ENCODE measurements at regions not wholly inside any gene's neighbourhood (a gene's known extent, or its start where the extent isn't known, plus 50 kb on each side); places are given as distances from the start of the nearest gene placed in this dataset.

DNA sequence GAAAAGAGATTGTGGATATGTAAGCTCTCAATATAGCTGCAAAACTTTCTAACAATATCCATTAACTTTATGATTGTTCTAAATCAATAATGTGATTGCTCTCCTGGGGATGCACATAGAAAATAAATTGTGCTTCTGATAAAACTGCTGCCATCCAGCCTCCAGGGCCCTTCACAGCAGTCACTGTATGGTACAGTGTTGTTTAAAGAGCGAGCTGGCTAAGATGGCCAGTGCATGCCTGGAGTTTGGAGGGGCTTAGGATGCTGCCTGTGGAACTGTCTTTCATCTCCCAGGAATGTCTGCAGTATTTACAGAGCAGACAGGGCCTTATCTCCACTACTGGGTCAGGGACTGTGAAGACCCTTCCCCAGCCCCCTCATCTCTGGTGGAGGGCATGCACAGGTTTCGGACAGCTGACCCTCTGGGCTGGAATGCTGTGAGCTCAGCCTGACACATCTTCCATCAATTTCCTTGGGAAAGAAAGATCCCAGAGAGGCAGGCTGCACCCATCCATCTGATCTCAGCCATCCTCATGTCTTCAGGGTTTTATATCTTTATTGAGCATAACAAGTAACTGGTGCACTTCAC is 137.0 kb downstream of the PLPP3 start:
- intact Hi-C loops (cut with DNase I; ENCODE audit: low total_unique reads) = no loop called here
- H3K4me3 ChIP-seq (ENCODE audit: low read depth, poor library complexity, severe bottlenecking) = no peak overlapping the region
- no peak for DNase-seq (ENCODE audit: low spot score in 2 of 2)
- no peak for TF ChIP-seq POLR2A (IDR thresholded peaks at IDR 0.05)
- no peak for TF ChIP-seq CTCF (IDR thresholded peaks at IDR 0.05)
- WGBS, 2 donors = 98 to 100% methylated on average over 2 of the region's 2 CpGs

- WGBS, 2 donors = 94 to 96% methylated on average over 3 of the region's 3 CpGs
- no peak overlapping the region for H3K4me3 ChIP-seq (ENCODE audit: low read depth, poor library complexity, severe bottlenecking)
- TF ChIP-seq POLR2A (IDR thresholded peaks at IDR 0.05) (no peak), CTCF (IDR thresholded peaks at IDR 0.05) (no peak)
- no peak for DNase-seq (ENCODE audit: low spot score in 2 of 2)
- intact Hi-C loops (cut with DNase I; ENCODE audit: low total_unique reads) = no loop called here
Observed at GRCh38 chr1:56441601-56442000, 137.8 kb downstream of the PLPP3 start.

DNA sequence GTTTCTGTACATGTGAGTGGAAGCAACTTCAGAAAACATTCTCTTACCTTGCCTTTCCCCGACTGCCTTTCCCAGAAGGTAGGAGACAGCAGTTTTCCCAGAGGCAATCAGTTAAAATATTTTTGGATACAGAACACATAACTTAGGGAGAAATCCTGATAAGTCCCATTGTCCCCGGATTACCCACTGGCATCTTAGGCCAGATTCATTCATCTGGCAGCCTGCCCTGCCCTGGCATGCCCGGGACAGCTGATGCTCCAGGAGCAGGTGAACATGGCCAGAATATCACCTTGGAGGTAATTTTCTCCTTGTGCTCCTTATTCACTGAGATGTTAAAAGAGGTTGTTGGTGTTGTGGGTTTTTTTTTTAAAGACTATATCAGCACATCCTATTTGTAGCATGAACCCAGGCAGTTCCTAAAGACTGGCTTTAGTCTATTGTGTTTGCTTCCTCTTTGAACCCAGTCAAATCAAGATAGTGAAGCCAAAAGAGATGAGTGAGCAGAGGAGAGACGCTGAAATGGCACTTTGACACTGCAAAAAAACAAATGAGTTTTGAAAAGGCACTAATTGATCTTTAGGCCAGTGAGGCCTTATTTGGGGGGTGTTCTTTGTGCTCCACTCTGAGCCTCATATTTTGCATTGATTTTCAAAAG is 139.6 kb downstream of the PLPP3 start:
- no peak for DNase-seq (ENCODE audit: low spot score in 2 of 2)
- no peak overlapping the region for H3K4me3 ChIP-seq (ENCODE audit: low read depth, poor library complexity, severe bottlenecking)
- 16 to 21% methylated on average over 4 of the region's 4 CpGs for WGBS, 2 donors
- TF ChIP-seq CTCF (IDR thresholded peaks at IDR 0.05) (no peak), POLR2A (IDR thresholded peaks at IDR 0.05) (no peak)
- intact Hi-C loops (cut with DNase I; ENCODE audit: low total_unique reads) = no loop called here

DNA sequence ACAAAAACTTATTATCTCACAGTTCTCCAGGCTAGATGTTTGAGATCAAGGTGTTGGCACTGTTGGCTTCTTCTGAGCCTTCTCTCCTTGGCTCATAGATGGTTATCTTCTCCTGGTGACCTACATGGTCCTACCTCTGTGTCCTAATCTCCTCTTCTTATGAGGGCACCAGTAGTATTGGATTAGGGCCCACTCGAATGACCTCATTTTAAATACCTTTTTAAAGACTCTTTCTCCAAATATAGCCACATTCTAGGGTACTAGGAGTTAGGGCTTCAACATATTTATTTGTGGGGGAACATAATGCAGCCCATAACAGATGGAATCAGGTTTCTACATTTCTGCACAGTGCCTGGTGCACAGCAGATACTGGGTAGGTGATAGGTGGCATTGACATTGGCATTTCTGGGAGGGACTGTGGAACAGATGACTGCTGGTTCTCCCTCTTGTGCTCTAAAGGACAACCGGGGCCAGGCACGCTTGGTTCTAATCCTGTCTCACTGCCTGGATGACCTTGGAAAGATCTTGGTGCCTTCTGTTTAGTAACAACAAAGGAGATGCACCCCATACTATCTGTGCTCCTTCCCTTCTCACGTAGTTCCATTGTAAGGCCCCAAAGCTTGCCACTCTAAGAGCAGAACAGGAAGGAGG is 140.3 kb downstream of the PLPP3 start:
- DNase-seq (ENCODE audit: low spot score in 2 of 2) = no peak
- intact Hi-C loops (cut with DNase I; ENCODE audit: low total_unique reads) = no loop called here
- TF ChIP-seq POLR2A (IDR thresholded peaks at IDR 0.05) (no peak), CTCF (IDR thresholded peaks at IDR 0.05) (no peak)
- no peak overlapping the region for H3K4me3 ChIP-seq (ENCODE audit: low read depth, poor library complexity, severe bottlenecking)
- WGBS, 2 donors = 86 to 90% methylated on average over 4 of the region's 4 CpGs

GRCh38 chr1:56437959-56438358 is 141.4 kb downstream of the PLPP3 start:
- no peak for TF ChIP-seq CTCF (IDR thresholded peaks at IDR 0.05)
- no peak for TF ChIP-seq POLR2A (IDR thresholded peaks at IDR 0.05)
- H3K4me3 ChIP-seq (ENCODE audit: low read depth, poor library complexity, severe bottlenecking) = no peak overlapping the region
- DNase-seq (ENCODE audit: low spot score in 2 of 2) = no peak
- intact Hi-C loops (cut with DNase I; ENCODE audit: low total_unique reads) = no loop called here
- 9 to 13% methylated on average over 1 of the region's 1 CpG for WGBS, 2 donors

Data from lower leg skin (tissue), 4 donors.